Neural cell (in vitro differentiated cells): ENCODE measurements at regions not wholly inside any gene's neighbourhood (a gene's known extent, or its start where the extent isn't known, plus 50 kb on each side); places are given as distances from the start of the nearest gene placed in this dataset.

ENCODE experiments used
- H2AFZ ChIP-seq: fragments of 200-600, 300-800 bp; sonication (generic), shearing (Covaris generic); 2 replicates; pipeline ENCODE4 v1.6.0; 2014; ENCODE audit warnings: low read depth, mild to moderate bottlenecking, antibody characterized with exemption, low read length, moderate library complexity
- H3F3A ChIP-seq: fragments of 200-600 bp; shearing (Covaris generic); 2 replicates; pipeline ENCODE4 v1.6.1; 2016; ENCODE audit warnings: mild to moderate bottlenecking, moderate library complexity, mixed read lengths, antibody characterized with exemption, low read length; ENCODE audit not compliant: insufficient read depth, poor library complexity, severe bottlenecking
- H3K27ac ChIP-seq: fragments of 200-600, 300-800 bp; sonication (generic), shearing (Covaris generic); 2 replicates; pipeline ENCODE4 v1.5.1; 2014; ENCODE audit warnings: mild to moderate bottlenecking, low read length, moderate library complexity
- H3K27me3 ChIP-seq: fragments of 300-800, 200-600 bp; sonication (generic), shearing (Covaris generic); 2 replicates; pipeline ENCODE4 v1.6.0; 2014; ENCODE audit warnings: mild to moderate bottlenecking, low read depth, low read length, moderate library complexity; ENCODE audit not compliant: insufficient read depth
- H3K36me3 ChIP-seq: fragments of 300-800, 200-600 bp; sonication (generic), shearing (Covaris generic); 2 replicates; pipeline ENCODE4 v1.5.1; 2014; ENCODE audit warnings: mild to moderate bottlenecking, antibody characterized with exemption, low read length, moderate library complexity; ENCODE audit not compliant: insufficient read depth
- H3K4me2 ChIP-seq: fragments of 300-800, 200-600 bp; sonication (generic), shearing (Covaris generic); 2 replicates; pipeline ENCODE4 v1.6.0; 2014; ENCODE audit warnings: mild to moderate bottlenecking, low read length
- H3K4me3 ChIP-seq: fragments of 300-800, 200-600 bp; sonication (generic), shearing (Covaris generic); 2 replicates; pipeline ENCODE4 v1.5.1; 2014; ENCODE audit warnings: mild to moderate bottlenecking, low read length, moderate library complexity
- H3K79me2 ChIP-seq: fragments of 200-600 bp; shearing (Covaris generic); replicated peaks from 2 replicates; pipeline ENCODE4 v1.6.0; 2014; ENCODE audit warnings: mild to moderate bottlenecking, low read length, moderate library complexity; ENCODE audit not compliant: insufficient read depth
- H3K9ac ChIP-seq: fragments of 300-800, 200-600 bp; sonication (generic), shearing (Covaris generic); 2 replicates; pipeline ENCODE4 v1.6.1; 2016; ENCODE audit warnings: mild to moderate bottlenecking, low read length, mixed read lengths
- H3K9me2 ChIP-seq: fragments of 200-600 bp; shearing (Covaris generic); 2 replicates; pipeline ENCODE4 v1.6.1; 2016; ENCODE audit warnings: mild to moderate bottlenecking, low read length, mixed read lengths; ENCODE audit not compliant: insufficient read depth
- H3K9me3 ChIP-seq: fragments of 200-600, 300-800 bp; sonication (generic), shearing (Covaris generic); 2 replicates; pipeline ENCODE4 v1.6.1; 2016; ENCODE audit warnings: mild to moderate bottlenecking, mixed run types, low read length, moderate library complexity, mixed read lengths
- H4K20me1 ChIP-seq: fragments of 200-600 bp; shearing (Covaris generic); 2 replicates; pipeline ENCODE4 v1.6.1; 2016; ENCODE audit warnings: mild to moderate bottlenecking, mixed run types; ENCODE audit not compliant: insufficient read depth
- EP300 ChIP-seq: fragments of 450-650 bp; conservative IDR thresholded peaks from 2 replicates; pipeline ENCODE4 v1.6.1; 2014; ENCODE audit warnings: antibody characterized with exemption, mild to moderate bottlenecking, moderate library complexity; ENCODE audit not compliant: poor library complexity, severe bottlenecking
- EZH2 ChIP-seq: fragments of 200-600, 300-800 bp; shearing (Covaris generic), sonication (generic); IDR thresholded peaks from 2 replicates; pipeline ENCODE4 v1.6.1; 2014; ENCODE audit warnings: antibody characterized with exemption, low read length, borderline replicate concordance, mild to moderate bottlenecking; ENCODE audit not compliant: insufficient read depth, poor library complexity, severe bottlenecking
- POLR2AphosphoS5 ChIP-seq: IDR thresholded peaks from 2 replicates; pipeline ENCODE4 v1.6.1; 2012
- RAD21 ChIP-seq: fragments of 450-650 bp; conservative IDR thresholded peaks from 2 replicates; pipeline ENCODE4 v1.6.1; 2014; ENCODE audit warnings: antibody characterized with exemption, mild to moderate bottlenecking, moderate library complexity
- SMC3 ChIP-seq: fragments of 450-650 bp; conservative IDR thresholded peaks from 2 replicates; pipeline ENCODE4 v1.6.1; 2014; ENCODE audit warnings: antibody characterized with exemption, mild to moderate bottlenecking, moderate library complexity; ENCODE audit not compliant: poor library complexity
- TAF1 ChIP-seq: IDR thresholded peaks from 2 replicates; pipeline ENCODE4 v1.6.1; 2012; ENCODE audit warnings: low read depth
- TF ChIP-seq, protein P1 (sequence below): fragments of 450-650 bp; IDR thresholded peaks from 2 replicates; pipeline ENCODE4 v1.5.1; 2014; ENCODE audit warnings: antibody characterized with exemption, mild to moderate bottlenecking, moderate library complexity; ENCODE audit not compliant: poor library complexity, severe bottlenecking
- TF ChIP-seq, protein P2 (sequence below): IDR thresholded peaks from 2 replicates; pipeline ENCODE4 v1.6.1; 2012; ENCODE audit warnings: borderline replicate concordance

DNA sequence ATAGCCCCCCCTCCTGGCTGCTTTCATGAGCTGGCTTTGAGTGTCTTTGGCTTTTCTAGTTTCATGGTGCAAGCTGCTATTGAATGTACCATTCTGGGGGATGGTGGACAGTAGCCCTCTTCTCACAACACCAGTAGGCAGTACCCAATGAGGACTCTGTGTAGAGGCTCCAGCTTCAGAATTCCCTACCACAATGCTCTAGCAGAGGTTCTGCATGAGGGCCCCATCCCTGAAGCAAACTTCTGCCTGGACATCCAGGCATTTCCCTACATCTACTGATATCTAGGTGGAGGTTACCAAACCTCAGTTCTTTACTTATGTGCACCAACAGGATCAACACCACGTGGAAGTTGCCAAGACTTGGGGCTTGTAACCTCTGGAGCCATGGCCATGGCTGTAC lies 1742.9 kb downstream of the SI start:
- Histone ChIP-seq H3K4me3 (no peak overlapping the region), H3K79me2 (no peaks in the 10 kb centered on the region), H3K36me3 (no peaks in the 10 kb centered on the region), H4K20me1 (no peaks in the 10 kb centered on the region), H3K9ac (no peak overlapping the region), H3K9me2 (no peaks in the 10 kb centered on the region), H2AFZ (no peak overlapping the region), H3K27ac (no peak overlapping the region), H3K4me2 (no peak overlapping the region), H3K9me3 (no peaks in the 10 kb centered on the region), H3K27me3 (no peaks in the 10 kb centered on the region), H3F3A (no peaks in the 10 kb centered on the region)
- TF ChIP-seq SMC3 (no peak), TAF1 (no peak), EP300 (no peak), RAD21 (no peak)
- TF ChIP-seq, protein P1, sequence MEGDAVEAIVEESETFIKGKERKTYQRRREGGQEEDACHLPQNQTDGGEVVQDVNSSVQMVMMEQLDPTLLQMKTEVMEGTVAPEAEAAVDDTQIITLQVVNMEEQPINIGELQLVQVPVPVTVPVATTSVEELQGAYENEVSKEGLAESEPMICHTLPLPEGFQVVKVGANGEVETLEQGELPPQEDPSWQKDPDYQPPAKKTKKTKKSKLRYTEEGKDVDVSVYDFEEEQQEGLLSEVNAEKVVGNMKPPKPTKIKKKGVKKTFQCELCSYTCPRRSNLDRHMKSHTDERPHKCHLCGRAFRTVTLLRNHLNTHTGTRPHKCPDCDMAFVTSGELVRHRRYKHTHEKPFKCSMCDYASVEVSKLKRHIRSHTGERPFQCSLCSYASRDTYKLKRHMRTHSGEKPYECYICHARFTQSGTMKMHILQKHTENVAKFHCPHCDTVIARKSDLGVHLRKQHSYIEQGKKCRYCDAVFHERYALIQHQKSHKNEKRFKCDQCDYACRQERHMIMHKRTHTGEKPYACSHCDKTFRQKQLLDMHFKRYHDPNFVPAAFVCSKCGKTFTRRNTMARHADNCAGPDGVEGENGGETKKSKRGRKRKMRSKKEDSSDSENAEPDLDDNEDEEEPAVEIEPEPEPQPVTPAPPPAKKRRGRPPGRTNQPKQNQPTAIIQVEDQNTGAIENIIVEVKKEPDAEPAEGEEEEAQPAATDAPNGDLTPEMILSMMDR, result no peak

DNA sequence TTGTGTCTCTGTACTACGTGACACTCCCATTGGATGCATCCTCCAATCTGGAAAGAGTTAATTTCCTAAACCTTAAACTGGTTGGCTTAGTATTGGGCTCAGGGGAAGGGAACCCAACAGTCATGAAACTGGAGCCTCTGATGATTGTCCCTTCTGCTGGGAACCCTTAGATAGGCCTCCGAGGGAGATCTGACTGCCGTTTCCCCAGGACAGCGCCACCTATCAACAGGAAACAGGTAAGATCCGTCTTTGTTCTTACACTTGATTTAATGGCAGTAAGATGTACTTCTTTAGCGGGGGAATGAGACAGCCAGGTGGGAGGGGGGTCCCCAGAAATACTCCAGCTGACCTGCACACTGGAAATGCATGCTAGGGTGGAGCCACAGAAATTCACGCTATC lies 1749.6 kb downstream of the SI start:
- no peak overlapping the region for H3K27ac ChIP-seq
- H3K4me2 ChIP-seq, result no peak overlapping the region
- no peaks in the 10 kb centered on the region for H3F3A ChIP-seq
- H4K20me1 ChIP-seq, result no peaks in the 10 kb centered on the region
- no peaks in the 10 kb centered on the region for H3K36me3 ChIP-seq
- H3K79me2 ChIP-seq, result no peaks in the 10 kb centered on the region
- TF ChIP-seq, protein P2, sequence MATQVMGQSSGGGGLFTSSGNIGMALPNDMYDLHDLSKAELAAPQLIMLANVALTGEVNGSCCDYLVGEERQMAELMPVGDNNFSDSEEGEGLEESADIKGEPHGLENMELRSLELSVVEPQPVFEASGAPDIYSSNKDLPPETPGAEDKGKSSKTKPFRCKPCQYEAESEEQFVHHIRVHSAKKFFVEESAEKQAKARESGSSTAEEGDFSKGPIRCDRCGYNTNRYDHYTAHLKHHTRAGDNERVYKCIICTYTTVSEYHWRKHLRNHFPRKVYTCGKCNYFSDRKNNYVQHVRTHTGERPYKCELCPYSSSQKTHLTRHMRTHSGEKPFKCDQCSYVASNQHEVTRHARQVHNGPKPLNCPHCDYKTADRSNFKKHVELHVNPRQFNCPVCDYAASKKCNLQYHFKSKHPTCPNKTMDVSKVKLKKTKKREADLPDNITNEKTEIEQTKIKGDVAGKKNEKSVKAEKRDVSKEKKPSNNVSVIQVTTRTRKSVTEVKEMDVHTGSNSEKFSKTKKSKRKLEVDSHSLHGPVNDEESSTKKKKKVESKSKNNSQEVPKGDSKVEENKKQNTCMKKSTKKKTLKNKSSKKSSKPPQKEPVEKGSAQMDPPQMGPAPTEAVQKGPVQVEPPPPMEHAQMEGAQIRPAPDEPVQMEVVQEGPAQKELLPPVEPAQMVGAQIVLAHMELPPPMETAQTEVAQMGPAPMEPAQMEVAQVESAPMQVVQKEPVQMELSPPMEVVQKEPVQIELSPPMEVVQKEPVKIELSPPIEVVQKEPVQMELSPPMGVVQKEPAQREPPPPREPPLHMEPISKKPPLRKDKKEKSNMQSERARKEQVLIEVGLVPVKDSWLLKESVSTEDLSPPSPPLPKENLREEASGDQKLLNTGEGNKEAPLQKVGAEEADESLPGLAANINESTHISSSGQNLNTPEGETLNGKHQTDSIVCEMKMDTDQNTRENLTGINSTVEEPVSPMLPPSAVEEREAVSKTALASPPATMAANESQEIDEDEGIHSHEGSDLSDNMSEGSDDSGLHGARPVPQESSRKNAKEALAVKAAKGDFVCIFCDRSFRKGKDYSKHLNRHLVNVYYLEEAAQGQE, result no peak
- no peak for TF ChIP-seq SMC3
- TF ChIP-seq POLR2AphosphoS5, result no peak
- no peak for TF ChIP-seq EZH2
- no peak for TF ChIP-seq EP300
- no peak for TF ChIP-seq RAD21
- TF ChIP-seq, protein P1, result no peak
- H2AFZ ChIP-seq, result no peak overlapping the region
- H3K9me3 ChIP-seq, result no peaks in the 10 kb centered on the region
- H3K4me3 ChIP-seq, result no peak overlapping the region
- no peak overlapping the region for H3K9ac ChIP-seq
- H3K9me2 ChIP-seq, result no peaks in the 10 kb centered on the region
- no peaks in the 10 kb centered on the region for H3K27me3 ChIP-seq
